Osteocyte (in vitro differentiated cells): ENCODE measurements at regions not wholly inside any gene's neighbourhood (a gene's known extent, or its start where the extent isn't known, plus 50 kb on each side); places are given as distances from the start of the nearest gene placed in this dataset.

Experiments
- DNase-seq: peaks from one replicate; pipeline ENCODE4 v3.0.0; 2021; ENCODE audit warnings: mixed read lengths; ENCODE audit not compliant: unreplicated experiment; ENCODE audit errors: extremely low spot score
- H3K27ac Mint-ChIP-seq: one replicate; pipeline ENCODE4 v1.8.0; 2021; ENCODE audit warnings: mild to moderate bottlenecking, mixed read lengths; ENCODE audit not compliant: unreplicated experiment
- H3K27me3 Mint-ChIP-seq: one replicate; pipeline ENCODE4 v1.8.0; 2021; ENCODE audit warnings: mixed read lengths; ENCODE audit not compliant: unreplicated experiment
- H3K36me3 Mint-ChIP-seq: one replicate; pipeline ENCODE4 v1.8.0; 2021; ENCODE audit warnings: mixed read lengths; ENCODE audit not compliant: unreplicated experiment
- H3K4me1 Mint-ChIP-seq: one replicate; pipeline ENCODE4 v1.8.0; 2021; ENCODE audit warnings: mixed read lengths; ENCODE audit not compliant: unreplicated experiment
- H3K4me3 Mint-ChIP-seq: one replicate; pipeline ENCODE4 v1.8.0; 2021; ENCODE audit warnings: mild to moderate bottlenecking, moderate library complexity, mixed read lengths; ENCODE audit not compliant: unreplicated experiment
- H3K9me3 Mint-ChIP-seq: one replicate; pipeline ENCODE4 v1.8.0; 2021; ENCODE audit warnings: mixed read lengths; ENCODE audit not compliant: unreplicated experiment
- TF ChIP-seq, protein P1 (sequence below): fragments of 200-600 bp; sonication (generic); IDR thresholded peaks from 2 replicates; pipeline ENCODE4 v1.5.0; 2021; ENCODE audit warnings: antibody characterized with exemption, mild to moderate bottlenecking, moderate library complexity

DNA sequence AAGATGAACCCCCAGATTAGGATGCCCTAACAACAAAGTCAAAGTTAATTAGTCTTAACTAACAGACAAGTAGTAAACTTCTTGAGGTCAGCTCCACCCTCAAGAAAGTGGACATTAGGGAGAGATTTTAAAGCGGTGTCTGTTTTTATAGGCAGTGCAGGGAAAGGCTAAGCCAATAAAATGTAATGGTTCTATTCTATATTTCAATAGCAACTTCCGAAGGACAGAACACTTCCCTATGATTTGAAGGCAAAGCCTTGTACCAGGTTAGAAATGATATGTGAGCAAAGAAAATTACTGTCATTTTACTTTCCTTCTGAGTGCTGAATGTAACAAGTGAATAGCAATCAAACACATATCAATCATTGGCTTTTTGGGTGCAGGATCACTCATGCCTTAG lies 455.2 kb downstream of the ISL1 start:
- H3K4me1 Mint-ChIP-seq, result no peaks in the 10 kb centered on the region
- no peaks in the 10 kb centered on the region for H3K36me3 Mint-ChIP-seq
- H3K4me3 Mint-ChIP-seq, result no peak overlapping the region
- H3K27me3 Mint-ChIP-seq, result no peaks in the 10 kb centered on the region
- no peaks in the 10 kb centered on the region for H3K9me3 Mint-ChIP-seq
- TF ChIP-seq, protein P1, sequence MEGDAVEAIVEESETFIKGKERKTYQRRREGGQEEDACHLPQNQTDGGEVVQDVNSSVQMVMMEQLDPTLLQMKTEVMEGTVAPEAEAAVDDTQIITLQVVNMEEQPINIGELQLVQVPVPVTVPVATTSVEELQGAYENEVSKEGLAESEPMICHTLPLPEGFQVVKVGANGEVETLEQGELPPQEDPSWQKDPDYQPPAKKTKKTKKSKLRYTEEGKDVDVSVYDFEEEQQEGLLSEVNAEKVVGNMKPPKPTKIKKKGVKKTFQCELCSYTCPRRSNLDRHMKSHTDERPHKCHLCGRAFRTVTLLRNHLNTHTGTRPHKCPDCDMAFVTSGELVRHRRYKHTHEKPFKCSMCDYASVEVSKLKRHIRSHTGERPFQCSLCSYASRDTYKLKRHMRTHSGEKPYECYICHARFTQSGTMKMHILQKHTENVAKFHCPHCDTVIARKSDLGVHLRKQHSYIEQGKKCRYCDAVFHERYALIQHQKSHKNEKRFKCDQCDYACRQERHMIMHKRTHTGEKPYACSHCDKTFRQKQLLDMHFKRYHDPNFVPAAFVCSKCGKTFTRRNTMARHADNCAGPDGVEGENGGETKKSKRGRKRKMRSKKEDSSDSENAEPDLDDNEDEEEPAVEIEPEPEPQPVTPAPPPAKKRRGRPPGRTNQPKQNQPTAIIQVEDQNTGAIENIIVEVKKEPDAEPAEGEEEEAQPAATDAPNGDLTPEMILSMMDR, result no peak
- no peak overlapping the region for H3K27ac Mint-ChIP-seq
- no peak for DNase-seq

DNA sequence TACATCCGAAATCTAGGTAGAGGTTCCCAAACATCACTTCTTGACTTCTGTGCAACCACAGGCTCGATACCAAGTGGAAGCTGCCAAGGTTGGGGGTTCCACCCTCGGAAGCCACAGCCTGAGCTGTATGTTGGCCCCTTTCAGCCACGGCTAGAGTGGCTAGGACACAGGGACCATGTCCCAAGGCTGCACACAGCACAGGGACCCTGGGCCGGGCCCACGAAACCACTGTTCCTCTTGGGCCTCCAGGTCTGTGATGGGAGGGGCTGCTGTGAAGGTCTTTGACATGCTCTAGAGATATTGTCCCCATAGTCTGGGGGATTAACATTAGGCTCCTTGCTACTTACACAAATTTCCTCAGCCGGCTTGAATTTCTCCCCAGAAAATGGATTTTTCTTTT lies 460.6 kb downstream of the ISL1 start:
- H3K4me3 Mint-ChIP-seq, result no peak overlapping the region
- peaks cover 4% of the 10 kb centered on the region for H3K9me3 Mint-ChIP-seq
- H3K4me1 Mint-ChIP-seq, result no peaks in the 10 kb centered on the region
- no peak for DNase-seq
- H3K36me3 Mint-ChIP-seq, result no peaks in the 10 kb centered on the region
- TF ChIP-seq, protein P1, result no peak
- no peaks in the 10 kb centered on the region for H3K27me3 Mint-ChIP-seq
- H3K27ac Mint-ChIP-seq, result no peak overlapping the region

- H3K27ac Mint-ChIP-seq, result no peak overlapping the region
- TF ChIP-seq, protein P1, result no peak
- no peak for DNase-seq
Measured at GRCh38 chr5:51846015-51846414, 462.8 kb downstream of the ISL1 start.

GRCh38 chr5:51859624-51860023 lies 476.4 kb downstream of the ISL1 start:
- no peak overlapping the region for H3K27ac Mint-ChIP-seq
- H3K4me1 Mint-ChIP-seq, result no peaks in the 10 kb centered on the region
- no peak overlapping the region for H3K4me3 Mint-ChIP-seq
- no peaks in the 10 kb centered on the region for H3K36me3 Mint-ChIP-seq
- DNase-seq, result no peak
- no peaks in the 10 kb centered on the region for H3K9me3 Mint-ChIP-seq
- peaks cover 2% of the 10 kb centered on the region for H3K27me3 Mint-ChIP-seq
- TF ChIP-seq, protein P1, result no peak

More at GRCh38 chr5:51846015-51846414, 462.8 kb downstream of the ISL1 start:
- H3K4me1 Mint-ChIP-seq, result no peaks in the 10 kb centered on the region
- H3K9me3 Mint-ChIP-seq, result peaks cover 4% of the 10 kb centered on the region
- no peak overlapping the region for H3K4me3 Mint-ChIP-seq
- no peaks in the 10 kb centered on the region for H3K27me3 Mint-ChIP-seq
- no peaks in the 10 kb centered on the region for H3K36me3 Mint-ChIP-seq

DNA sequence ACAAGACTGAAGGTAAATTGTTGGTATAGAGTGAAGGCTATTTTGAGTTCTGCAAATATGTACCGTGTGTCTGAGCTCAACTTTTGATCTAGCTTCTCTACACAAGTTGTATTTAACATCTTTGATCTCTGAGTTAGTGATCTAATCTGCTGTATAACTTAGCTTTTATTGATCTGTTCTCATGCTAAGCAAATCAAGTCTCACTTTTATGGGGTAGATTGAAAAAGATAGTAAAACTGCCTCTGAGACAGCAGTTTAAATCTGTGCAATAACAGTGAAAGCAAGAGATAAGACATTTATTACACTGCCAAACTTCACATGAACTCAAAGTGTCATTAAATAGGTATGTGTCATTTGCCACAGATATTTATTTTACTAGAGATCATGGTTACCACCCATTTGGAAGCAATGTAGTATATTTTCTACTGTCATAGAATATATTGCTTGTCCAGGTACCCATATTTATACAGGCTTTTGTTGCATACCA lies 477.3 kb downstream of the ISL1 start:
- peaks cover 2% of the 10 kb centered on the region for H3K27me3 Mint-ChIP-seq
- no peaks in the 10 kb centered on the region for H3K4me1 Mint-ChIP-seq

More for the DNA sequence above, 477.3 kb downstream of the ISL1 start:
- Mint-ChIP-seq H3K27ac (no peak overlapping the region), H3K4me3 (no peak overlapping the region), H3K36me3 (no peaks in the 10 kb centered on the region), H3K9me3 (no peaks in the 10 kb centered on the region)
- DNase-seq, result no peak
- TF ChIP-seq, protein P1, result no peak
